ENCODE measurements at regions not wholly inside any gene's neighbourhood (a gene's known extent, or its start where the extent isn't known, plus 50 kb on each side); places are given as distances from the start of the nearest gene placed in this dataset.

- H3K4me1 Mint-ChIP-seq (ENCODE audit: low read depth in 2 of 2) = peaks cover 6% of the 10 kb centered on the region in 2 donors
- ATAC-seq (replicated peaks) (no peak), DNase-seq (no peak)
- H3K4me3 Mint-ChIP-seq = no peak overlapping the region
- no peaks in the 10 kb centered on the region for H3K9me3 Mint-ChIP-seq
- no peak overlapping the region for H3K27ac Mint-ChIP-seq
- no peaks in the 10 kb centered on the region for H3K36me3 Mint-ChIP-seq (ENCODE audit: insufficient read depth)
- H3K27me3 Mint-ChIP-seq = peaks cover 65 to 99% of the 10 kb centered on the region in 2 donors
These were observed 142.2 kb downstream of the ENGASE start for GRCh38 chr17:79216826-79217225.

DNA sequence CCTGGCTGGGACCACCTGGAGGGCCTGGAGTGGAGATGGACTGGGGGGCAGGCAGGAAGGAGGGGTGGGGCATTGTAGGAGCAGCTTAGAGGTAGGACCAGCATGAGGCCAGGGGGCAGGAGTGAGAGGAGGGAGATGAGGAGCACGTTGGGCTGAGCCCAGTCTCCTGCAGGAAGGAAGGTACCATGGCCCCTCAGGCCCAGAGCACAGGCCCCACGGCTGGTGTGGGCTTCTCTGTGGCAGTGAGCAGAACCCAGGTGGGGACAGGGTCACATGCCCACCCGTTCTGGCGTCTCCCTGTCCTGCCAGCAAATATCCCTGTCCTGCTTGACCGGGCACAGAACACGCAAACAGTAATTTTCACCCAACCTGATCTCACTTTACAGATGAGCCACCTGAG, 141.8 kb downstream of the ENGASE start:
- Mint-ChIP-seq H3K9me3 (no peaks in the 10 kb centered on the region), H3K4me3 (no peak overlapping the region), H3K27me3 (peaks cover 62 to 100% of the 10 kb centered on the region in 2 donors), H3K36me3 (ENCODE audit: insufficient read depth) (no peaks in the 10 kb centered on the region), H3K4me1 (ENCODE audit: low read depth in 2 of 2) (peaks cover 6% of the 10 kb centered on the region in 2 donors), H3K27ac (no peak overlapping the region)
- ATAC-seq (replicated peaks) (no peak), DNase-seq (no peak)

DNA sequence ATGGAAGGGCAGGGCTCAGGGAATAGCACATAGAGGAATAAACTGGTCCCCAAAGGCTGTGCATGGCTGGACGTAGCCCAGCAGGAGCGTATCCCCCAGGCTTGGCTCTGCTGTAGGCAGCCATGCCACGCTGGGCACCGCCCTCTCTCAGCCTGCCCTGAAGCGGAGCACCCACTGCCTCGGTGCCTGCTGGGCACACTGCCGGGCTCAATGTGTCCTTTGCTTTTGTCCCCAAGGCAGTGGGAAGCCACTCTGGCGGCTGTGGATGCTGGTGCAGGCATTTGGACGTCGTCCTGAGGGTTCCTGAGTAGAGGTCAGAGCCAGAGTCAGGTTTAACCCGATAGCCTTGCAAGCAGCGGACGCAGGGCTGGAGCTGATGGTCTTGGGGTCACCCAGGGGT, 141.0 kb downstream of the ENGASE start:
- no peak overlapping the region for H3K4me3 Mint-ChIP-seq
- ATAC-seq (replicated peaks) (no peak), DNase-seq (no peak)
- H3K27ac Mint-ChIP-seq = no peak overlapping the region
- H3K27me3 Mint-ChIP-seq = peaks cover 60 to 100% of the 10 kb centered on the region in 2 donors
- H3K4me1 Mint-ChIP-seq (ENCODE audit: low read depth in 2 of 2) = peaks cover 5 to 6% of the 10 kb centered on the region in 2 donors
- no peaks in the 10 kb centered on the region for H3K9me3 Mint-ChIP-seq
- H3K36me3 Mint-ChIP-seq (ENCODE audit: insufficient read depth) = no peaks in the 10 kb centered on the region

GRCh38 chr17:79214940-79215604, 140.4 kb downstream of the ENGASE start:
- H3K4me3 Mint-ChIP-seq = no peak overlapping the region
- no peak for ATAC-seq (replicated peaks)

GRCh38 chr17:79214459-79214858, 139.8 kb downstream of the ENGASE start:
- no peak overlapping the region for H3K27ac Mint-ChIP-seq
- ATAC-seq (replicated peaks) (no peak), DNase-seq (no peak)
- H3K9me3 Mint-ChIP-seq = no peaks in the 10 kb centered on the region
- peaks cover 62 to 100% of the 10 kb centered on the region in 2 donors for H3K27me3 Mint-ChIP-seq
- H3K36me3 Mint-ChIP-seq (ENCODE audit: insufficient read depth) = no peaks in the 10 kb centered on the region
- no peak overlapping the region for H3K4me3 Mint-ChIP-seq
- H3K4me1 Mint-ChIP-seq (ENCODE audit: low read depth in 2 of 2) = peaks cover 0 to 2% of the 10 kb centered on the region in 2 donors

More at GRCh38 chr17:79214940-79215604, 140.4 kb downstream of the ENGASE start:
- Mint-ChIP-seq H3K4me1 (ENCODE audit: low read depth in 2 of 2) (peaks cover 0 to 2% of the 10 kb centered on the region in 2 donors), H3K27me3 (peaks cover 60 to 100% of the 10 kb centered on the region in 2 donors), H3K9me3 (no peaks in the 10 kb centered on the region), H3K27ac (no peak overlapping the region), H3K36me3 (ENCODE audit: insufficient read depth) (no peaks in the 10 kb centered on the region)
- DNase-seq = no peak

DNA sequence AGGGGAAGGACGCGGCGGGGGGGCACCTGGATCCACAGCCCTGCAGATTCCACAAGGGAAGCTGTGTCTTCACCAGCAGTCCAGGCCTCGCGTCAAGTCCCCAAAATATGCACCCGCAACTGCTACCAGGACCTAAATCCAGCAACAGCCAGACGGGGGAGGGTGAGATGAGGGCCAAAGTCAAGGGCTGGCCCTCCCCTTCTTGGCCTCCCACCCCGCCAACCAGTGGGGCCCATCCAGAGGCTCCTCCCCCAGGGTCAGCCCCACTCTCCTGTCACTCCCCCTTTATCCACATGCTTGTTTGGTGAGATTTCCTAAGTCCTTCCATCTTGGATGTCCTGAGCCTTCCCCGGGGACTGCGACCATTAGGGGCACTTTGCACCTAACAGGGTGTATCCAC, 138.7 kb downstream of the ENGASE start:
- ATAC-seq (replicated peaks) = no peak
- peaks cover 62 to 97% of the 10 kb centered on the region in 2 donors for H3K27me3 Mint-ChIP-seq

DNA sequence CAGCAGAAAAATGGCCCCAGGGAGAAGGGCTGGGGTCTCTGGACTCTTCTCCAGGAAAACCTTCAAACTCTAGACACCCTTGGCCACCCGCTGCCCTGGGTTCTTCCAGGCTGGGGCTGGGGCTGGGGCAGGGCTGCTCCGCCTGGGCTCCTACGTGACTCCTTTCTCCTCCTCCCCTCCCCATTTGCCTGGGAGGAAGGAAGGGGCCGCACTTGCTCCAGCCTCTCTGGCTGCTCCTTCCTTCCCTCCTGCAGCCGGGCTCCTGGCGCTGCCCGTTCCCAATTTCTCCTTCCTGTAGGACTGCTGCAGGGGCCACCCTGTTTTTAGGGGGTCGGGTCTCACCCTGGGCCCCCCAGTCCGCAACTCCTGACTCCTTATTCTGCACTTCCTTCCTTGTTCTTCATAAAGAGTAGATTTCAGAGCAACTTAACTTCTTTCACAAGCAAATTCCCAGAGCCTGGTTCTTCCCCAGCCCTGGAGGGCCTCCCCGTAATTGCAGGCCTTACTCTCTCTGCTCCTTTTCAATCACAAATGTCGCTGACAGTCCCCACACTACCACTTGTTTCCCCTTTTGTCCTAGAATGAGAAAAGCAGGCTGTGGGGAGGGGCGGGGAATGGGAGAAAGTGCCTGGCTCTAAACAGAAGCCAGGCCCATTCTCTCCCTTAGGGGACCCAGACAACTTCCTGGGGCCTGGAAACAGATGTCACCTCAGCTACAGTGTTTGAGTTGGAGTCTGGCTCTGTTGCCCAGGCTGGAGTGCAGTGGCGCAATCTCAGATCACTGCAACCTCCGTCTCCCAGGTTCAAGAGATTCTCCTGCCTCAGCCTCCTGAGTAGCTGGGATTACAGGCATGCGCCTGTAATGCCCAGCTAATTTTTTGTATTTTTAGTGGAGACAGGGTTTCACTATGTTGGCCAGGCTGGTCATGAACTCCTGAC, 137.8 kb downstream of the ENGASE start:
- H3K4me3 Mint-ChIP-seq = no peak overlapping the region
- no peak for ATAC-seq (replicated peaks)

More for the DNA sequence above, 138.7 kb downstream of the ENGASE start:
- no peak for DNase-seq
- Mint-ChIP-seq H3K4me3 (no peak overlapping the region), H3K27ac (peak overlapping the region in 1 of 2 donors; percentile 11), H3K4me1 (ENCODE audit: low read depth in 2 of 2) (peaks cover 0 to 2% of the 10 kb centered on the region in 2 donors), H3K9me3 (no peaks in the 10 kb centered on the region), H3K36me3 (ENCODE audit: insufficient read depth) (no peaks in the 10 kb centered on the region)

DNA sequence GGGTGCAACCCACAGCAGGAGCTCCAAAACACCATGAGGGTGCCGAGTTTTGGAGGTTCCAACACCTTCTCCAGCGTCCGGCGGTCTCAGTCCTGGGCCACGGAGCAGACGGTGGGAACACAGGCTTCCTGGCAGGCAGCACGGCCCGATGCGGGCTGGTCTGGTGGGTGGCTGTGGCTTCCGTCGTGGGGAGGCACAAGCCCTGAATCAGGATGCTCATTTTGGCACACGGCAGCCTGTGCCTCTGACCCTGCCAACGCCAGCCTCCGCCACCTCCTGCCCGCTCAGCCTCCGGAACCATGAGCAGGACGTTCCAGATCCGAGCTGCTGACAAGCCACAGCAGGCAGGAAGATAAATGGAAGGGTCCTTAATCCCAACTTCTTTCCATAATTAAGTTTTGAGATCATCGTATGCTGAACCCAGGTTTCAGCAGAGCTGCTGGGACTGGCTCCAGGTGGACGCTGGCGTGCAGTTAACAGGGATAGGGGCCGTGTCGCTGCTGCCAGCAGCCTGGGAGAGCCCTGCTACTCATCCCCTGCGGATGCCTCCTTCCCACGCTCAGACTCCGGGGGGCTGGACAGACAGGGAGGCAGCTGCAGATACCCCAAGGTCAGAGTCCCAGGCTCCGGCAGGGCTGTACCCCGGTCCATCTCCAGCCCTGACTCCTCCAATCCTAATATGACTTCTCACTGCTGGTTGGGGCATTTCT, 136.6 kb downstream of the ENGASE start:
- no peak overlapping the region for H3K27ac Mint-ChIP-seq
- peaks cover 49 to 88% of the 10 kb centered on the region in 2 donors for H3K27me3 Mint-ChIP-seq

More for the DNA sequence above, 137.8 kb downstream of the ENGASE start:
- Mint-ChIP-seq H3K27ac (no peak overlapping the region), H3K36me3 (ENCODE audit: insufficient read depth) (no peaks in the 10 kb centered on the region), H3K4me1 (ENCODE audit: low read depth in 2 of 2) (peaks cover 0 to 2% of the 10 kb centered on the region in 2 donors), H3K27me3 (peaks cover 61 to 97% of the 10 kb centered on the region in 2 donors), H3K9me3 (no peaks in the 10 kb centered on the region)
- DNase-seq = no peak

GRCh38 chr17:79210638-79211037, 136.0 kb downstream of the ENGASE start:
- no peak overlapping the region for H3K27ac Mint-ChIP-seq
- H3K9me3 Mint-ChIP-seq = no peaks in the 10 kb centered on the region
- no peak overlapping the region for H3K4me3 Mint-ChIP-seq
- DNase-seq (no peak), ATAC-seq (replicated peaks) (no peak)
- H3K4me1 Mint-ChIP-seq (ENCODE audit: low read depth in 2 of 2) = no peaks in the 10 kb centered on the region
- H3K36me3 Mint-ChIP-seq (ENCODE audit: insufficient read depth) = no peaks in the 10 kb centered on the region
- peaks cover 43 to 88% of the 10 kb centered on the region in 2 donors for H3K27me3 Mint-ChIP-seq

More for the DNA sequence above, 136.6 kb downstream of the ENGASE start:
- Mint-ChIP-seq H3K4me1 (ENCODE audit: low read depth in 2 of 2) (no peaks in the 10 kb centered on the region), H3K4me3 (no peak overlapping the region), H3K36me3 (ENCODE audit: insufficient read depth) (no peaks in the 10 kb centered on the region), H3K9me3 (no peaks in the 10 kb centered on the region)
- ATAC-seq (replicated peaks) (no peak), DNase-seq (no peak)

DNA sequence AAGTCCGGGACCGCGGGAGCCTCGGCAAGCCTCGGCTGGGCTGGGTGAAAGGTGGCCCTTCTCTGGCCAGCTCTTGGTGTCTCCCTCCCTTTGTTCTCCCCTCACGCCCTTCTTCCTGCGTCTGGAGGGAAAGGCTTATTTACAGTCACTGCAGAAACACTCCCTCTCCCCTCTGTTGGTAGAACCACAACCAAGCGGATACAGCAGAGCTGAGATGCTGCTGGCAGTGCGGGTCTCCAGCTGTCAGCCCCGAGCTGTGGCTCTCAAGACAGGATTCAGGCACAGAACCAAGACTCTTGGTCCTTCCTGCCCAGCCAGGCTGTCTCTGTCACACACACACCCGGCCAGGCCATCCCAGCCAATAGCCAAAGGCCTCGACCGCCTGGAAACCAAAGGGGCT, 133.3 kb downstream of the ENGASE start:
- peaks cover 3% of the 10 kb centered on the region for H3K36me3 Mint-ChIP-seq (ENCODE audit: insufficient read depth)
- H3K27me3 Mint-ChIP-seq = peaks cover 24 to 85% of the 10 kb centered on the region in 2 donors
- DNase-seq = no peak
- no peaks in the 10 kb centered on the region for H3K4me1 Mint-ChIP-seq (ENCODE audit: low read depth in 2 of 2)
- no peak for ATAC-seq (replicated peaks)
- H3K9me3 Mint-ChIP-seq = no peaks in the 10 kb centered on the region
- no peak overlapping the region for H3K27ac Mint-ChIP-seq
- H3K4me3 Mint-ChIP-seq = no peak overlapping the region

- Mint-ChIP-seq H3K27me3 (peaks cover 38 to 85% of the 10 kb centered on the region in 2 donors), H3K9me3 (no peaks in the 10 kb centered on the region), H3K27ac (no peak overlapping the region), H3K36me3 (ENCODE audit: insufficient read depth) (peaks cover 3% of the 10 kb centered on the region), H3K4me3 (no peak overlapping the region), H3K4me1 (ENCODE audit: low read depth in 2 of 2) (no peaks in the 10 kb centered on the region)
- DNase-seq (no peak), ATAC-seq (replicated peaks) (no peak)
These were observed 131.1 kb downstream of the ENGASE start for GRCh38 chr17:79205688-79206205.

DNA sequence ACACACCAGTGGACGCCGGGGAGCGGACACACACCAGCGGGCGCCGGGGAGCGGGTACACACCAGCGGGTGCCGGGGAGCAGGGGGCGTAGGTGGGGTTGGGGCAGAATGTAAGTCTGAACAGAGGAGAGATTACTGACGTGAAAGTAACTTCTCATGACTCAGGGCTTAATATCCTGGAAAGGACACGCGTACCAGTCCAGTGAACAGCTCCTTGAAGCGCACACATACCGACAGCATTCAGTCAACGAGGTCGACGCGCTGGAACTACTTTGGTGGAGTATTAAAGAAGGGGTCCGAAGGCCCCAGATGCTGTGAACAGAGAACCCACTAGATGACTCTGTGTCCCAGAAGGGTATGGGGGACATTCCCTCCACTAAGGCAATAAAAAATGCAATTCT, 129.6 kb downstream of the ENGASE start:
- H3K27me3 Mint-ChIP-seq = peaks cover 39 to 81% of the 10 kb centered on the region in 2 donors
- H3K9me3 Mint-ChIP-seq = no peaks in the 10 kb centered on the region
- H3K4me3 Mint-ChIP-seq = no peak overlapping the region
- H3K4me1 Mint-ChIP-seq (ENCODE audit: low read depth in 2 of 2) = no peaks in the 10 kb centered on the region
- no peak for ATAC-seq (replicated peaks)
- H3K36me3 Mint-ChIP-seq (ENCODE audit: insufficient read depth) = peaks cover 3% of the 10 kb centered on the region
- no peak for DNase-seq
- no peak overlapping the region for H3K27ac Mint-ChIP-seq

GRCh38 chr17:79203657-79204056, 129.0 kb downstream of the ENGASE start:
- H3K27ac Mint-ChIP-seq = no peak overlapping the region
- peaks cover 3% of the 10 kb centered on the region for H3K36me3 Mint-ChIP-seq (ENCODE audit: insufficient read depth)
- DNase-seq (no peak), ATAC-seq (replicated peaks) (no peak)
- no peak overlapping the region for H3K4me3 Mint-ChIP-seq
- peaks cover 45 to 81% of the 10 kb centered on the region in 2 donors for H3K27me3 Mint-ChIP-seq
- no peaks in the 10 kb centered on the region for H3K4me1 Mint-ChIP-seq (ENCODE audit: low read depth in 2 of 2)
- H3K9me3 Mint-ChIP-seq = no peaks in the 10 kb centered on the region
